ENCODE measurements at regions not wholly inside any gene's neighbourhood (a gene's known extent, or its start where the extent isn't known, plus 50 kb on each side); places are given as distances from the start of the nearest gene placed in this dataset.
"Not testable (repeated sequence)": the region's sequence is repeated elsewhere in the genome, so short reads cannot be mapped to it uniquely, and the experiment has no call there.

DNA sequence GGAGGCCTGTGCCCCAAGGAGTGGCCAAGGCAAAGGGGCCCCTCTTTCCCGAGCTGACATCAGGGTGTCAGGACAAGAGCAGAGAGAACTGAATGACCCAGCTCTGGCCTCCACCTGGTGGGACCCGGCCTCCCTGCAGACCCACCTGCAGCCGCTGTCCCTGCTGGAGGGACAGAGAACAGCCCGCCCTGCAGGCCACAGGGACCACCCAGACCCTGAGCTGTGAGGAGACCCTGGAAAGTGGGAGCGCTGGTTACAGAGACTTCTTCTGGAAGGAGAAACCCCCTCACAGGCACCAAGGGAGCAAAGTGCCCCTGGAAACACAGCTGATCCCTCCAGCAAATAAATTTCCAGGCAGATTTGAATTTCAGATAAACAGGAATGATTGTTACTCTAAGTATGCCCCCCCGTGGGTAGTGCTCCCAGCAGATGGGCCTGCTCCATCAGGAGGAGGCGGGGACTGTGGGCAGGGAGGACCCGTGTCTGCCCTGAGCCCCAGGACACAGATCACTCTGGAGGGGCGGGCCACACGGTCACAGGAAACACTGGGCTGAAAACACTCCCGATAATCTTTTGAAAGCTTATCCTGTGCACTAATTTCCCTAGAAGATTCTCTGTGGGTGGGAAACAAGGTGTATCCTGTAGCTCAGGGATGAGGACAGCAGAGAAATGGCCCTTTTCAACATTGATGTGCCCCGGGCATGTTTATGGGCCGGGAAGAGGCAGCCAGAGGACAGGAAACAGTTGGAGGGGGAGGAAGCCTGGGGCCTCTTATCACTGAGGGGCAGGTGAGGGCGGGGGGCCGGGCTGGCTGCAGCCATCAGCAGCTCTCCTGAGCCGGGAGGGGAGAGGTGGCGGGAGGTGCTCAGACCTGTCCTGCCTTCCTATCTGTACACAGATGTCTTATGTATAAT is 276.0 kb downstream of the ADGRD1 start:
- Mint-ChIP-seq H3K4me1 (no peaks in the 10 kb centered on the region), H3K9me3 (ENCODE audit: low read depth) (no peaks in the 10 kb centered on the region), H3K27ac (no peak overlapping the region), H3K4me3 (no peak overlapping the region), H3K27me3 (peaks cover 7% of the 10 kb centered on the region), H3K36me3 (no peaks in the 10 kb centered on the region)
- DNase-seq (no peak), ATAC-seq (no peak)
- CTCF ChIA-PET = no interaction called here

DNA sequence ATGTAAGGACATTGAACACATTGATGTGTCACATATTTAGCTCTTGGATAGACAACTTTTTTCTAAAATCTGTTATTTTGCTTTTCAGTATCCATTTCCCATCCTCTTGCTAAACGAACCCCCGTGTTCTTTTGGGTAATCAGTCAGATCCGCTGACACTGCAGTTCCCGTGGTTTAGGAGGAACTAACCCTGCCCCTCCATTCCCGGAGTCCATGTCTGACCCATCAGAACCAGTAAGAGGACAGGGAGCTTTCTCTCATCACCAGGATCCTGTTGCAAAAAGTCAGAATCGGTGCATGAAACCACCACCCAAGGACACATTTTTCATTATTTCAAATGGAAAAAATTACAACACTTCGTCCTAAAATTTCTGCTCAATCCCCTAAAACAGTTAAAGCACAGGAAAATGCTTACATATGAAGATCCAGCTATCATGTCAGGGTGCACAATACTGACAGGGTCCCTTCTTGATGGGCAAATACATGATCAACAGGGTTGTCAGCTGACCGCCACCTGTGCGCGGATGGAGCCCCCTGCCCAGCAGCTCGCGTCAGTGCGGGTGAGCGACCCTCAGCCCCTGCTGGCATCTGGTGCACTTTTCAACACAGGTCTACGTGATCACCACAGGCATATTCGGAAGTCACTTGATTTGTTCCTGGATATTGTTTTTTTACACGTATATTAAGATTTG is 276.8 kb downstream of the ADGRD1 start:
- CTCF ChIA-PET = no interaction called here
- peaks cover 7% of the 10 kb centered on the region for H3K27me3 Mint-ChIP-seq
- no peaks in the 10 kb centered on the region for H3K4me1 Mint-ChIP-seq
- ATAC-seq = no peak
- no peak for DNase-seq
- H3K36me3 Mint-ChIP-seq = no peaks in the 10 kb centered on the region
- H3K4me3 Mint-ChIP-seq = no peak overlapping the region
- no peaks in the 10 kb centered on the region for H3K9me3 Mint-ChIP-seq (ENCODE audit: low read depth)
- H3K27ac Mint-ChIP-seq = no peak overlapping the region

- no peaks in the 10 kb centered on the region for H3K9me3 Mint-ChIP-seq (ENCODE audit: low read depth)
- DNase-seq = no peak
- no peaks in the 10 kb centered on the region for H3K4me1 Mint-ChIP-seq
- CTCF ChIA-PET = no interaction called here
- H3K36me3 Mint-ChIP-seq = no peaks in the 10 kb centered on the region
- ATAC-seq = no peak
- peaks cover 7% of the 10 kb centered on the region for H3K27me3 Mint-ChIP-seq
- H3K27ac Mint-ChIP-seq = no peak overlapping the region
- H3K4me3 Mint-ChIP-seq = no peak overlapping the region
Measured at GRCh38 chr12:131231032-131231980, 277.6 kb downstream of the ADGRD1 start.

DNA sequence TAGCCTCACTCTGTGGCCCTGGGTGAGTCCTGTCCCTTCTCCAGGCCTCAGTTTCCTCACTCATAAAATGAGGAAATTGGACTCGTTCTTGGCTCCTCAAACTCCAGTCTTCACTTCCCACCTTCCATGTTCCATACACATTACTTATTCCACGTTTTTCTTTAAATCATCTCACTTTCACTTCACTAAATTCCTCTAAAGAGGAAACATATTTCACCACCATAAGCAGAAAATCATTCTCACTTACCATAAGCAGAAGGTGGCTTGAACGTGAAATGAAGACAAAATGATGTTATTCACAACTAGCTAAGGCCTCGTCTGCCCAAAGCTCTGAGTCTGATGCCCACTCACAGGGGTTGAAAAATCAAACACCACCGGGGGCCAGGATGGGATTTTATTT is 278.3 kb downstream of the ADGRD1 start:
- Mint-ChIP-seq H3K4me3 (no peak overlapping the region), H3K9me3 (ENCODE audit: low read depth) (no peaks in the 10 kb centered on the region), H3K4me1 (no peaks in the 10 kb centered on the region), H3K27ac (no peak overlapping the region), H3K36me3 (no peaks in the 10 kb centered on the region), H3K27me3 (peaks cover 7% of the 10 kb centered on the region)
- CTCF ChIA-PET = no interaction called here
- ATAC-seq = no peak
- DNase-seq = no peak

DNA sequence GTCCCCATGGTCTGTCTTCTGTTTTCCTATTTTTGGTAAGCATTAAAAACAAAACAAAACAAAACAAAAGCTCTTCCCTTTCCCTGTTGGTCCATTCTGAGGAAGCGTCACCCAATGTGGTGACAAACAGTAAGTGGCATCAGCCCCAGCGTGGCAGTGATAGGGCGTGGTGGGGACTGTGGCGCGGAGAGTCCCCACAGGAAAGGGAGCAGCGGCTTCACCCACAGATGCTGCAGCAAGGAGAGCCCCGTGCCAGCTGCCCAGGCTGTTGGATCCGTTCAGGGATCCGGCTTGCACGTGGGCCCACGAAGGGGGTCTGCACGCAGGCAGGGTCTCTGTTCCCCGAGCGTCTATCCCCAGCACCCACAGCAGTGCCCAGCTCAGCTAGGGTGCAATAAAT is 279.2 kb downstream of the ADGRD1 start:
- H3K27me3 Mint-ChIP-seq; H3K9me3 Mint-ChIP-seq (ENCODE audit: low read depth); CTCF ChIA-PET; H3K36me3 Mint-ChIP-seq; H3K27ac Mint-ChIP-seq; H3K4me1 Mint-ChIP-seq; ATAC-seq; H3K4me3 Mint-ChIP-seq; DNase-seq: not testable (repeated sequence)

- DNase-seq; H3K4me3 Mint-ChIP-seq; H3K36me3 Mint-ChIP-seq; H3K4me1 Mint-ChIP-seq; CTCF ChIA-PET; H3K27ac Mint-ChIP-seq; ATAC-seq; H3K9me3 Mint-ChIP-seq (ENCODE audit: low read depth); H3K27me3 Mint-ChIP-seq: not testable (repeated sequence)
Measured at GRCh38 chr12:131233850-131234789, 280.4 kb downstream of the ADGRD1 start.

DNA sequence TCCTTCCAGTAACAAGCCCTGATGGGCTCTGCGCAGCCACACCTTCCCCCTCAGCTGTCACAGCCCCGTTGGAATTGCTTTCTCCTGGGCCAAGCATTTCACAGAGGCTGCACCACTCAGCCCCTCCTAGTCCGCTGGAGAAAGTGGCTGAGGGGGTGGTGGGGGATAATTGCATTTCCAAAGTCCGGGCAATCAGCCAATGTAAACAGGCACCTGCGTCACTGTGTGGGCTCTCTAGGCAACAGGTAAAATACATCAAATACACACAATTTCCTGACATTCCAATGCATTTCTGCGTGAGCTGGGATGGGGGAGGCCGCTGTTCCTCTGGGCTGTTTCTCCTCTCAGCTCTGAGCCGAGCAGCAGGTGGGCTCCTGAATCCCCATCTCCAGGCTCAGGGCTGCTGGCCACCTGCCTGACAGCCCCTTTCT is 281.1 kb downstream of the ADGRD1 start:
- H3K27me3 Mint-ChIP-seq; H3K4me1 Mint-ChIP-seq; CTCF ChIA-PET; H3K9me3 Mint-ChIP-seq (ENCODE audit: low read depth); ATAC-seq; H3K36me3 Mint-ChIP-seq; H3K27ac Mint-ChIP-seq; DNase-seq; H3K4me3 Mint-ChIP-seq: not testable (repeated sequence)

DNA sequence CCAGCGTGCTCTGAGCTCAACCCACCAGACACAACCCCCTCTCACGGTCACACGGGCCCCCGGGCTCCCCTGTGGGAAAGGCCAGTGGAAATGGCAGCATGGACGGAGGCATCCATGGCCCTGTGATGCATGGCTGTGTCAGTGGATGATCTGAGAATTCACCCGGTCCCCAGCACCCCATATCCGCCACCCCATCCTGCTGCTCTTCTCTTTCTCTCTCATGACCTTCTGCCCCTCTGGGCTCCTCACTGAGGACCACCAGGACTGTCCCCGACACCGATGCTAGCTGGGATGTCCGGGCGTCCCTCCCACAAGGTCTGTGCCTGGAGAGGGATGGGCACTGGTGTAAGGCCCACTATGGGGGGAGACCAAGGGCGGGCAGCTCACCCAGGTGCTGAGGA is 282.2 kb downstream of the ADGRD1 start:
- Mint-ChIP-seq H3K27ac (no peak overlapping the region), H3K27me3 (no peaks in the 10 kb centered on the region), H3K36me3 (no peaks in the 10 kb centered on the region), H3K9me3 (ENCODE audit: low read depth) (no peaks in the 10 kb centered on the region), H3K4me1 (no peaks in the 10 kb centered on the region), H3K4me3 (no peak overlapping the region)
- DNase-seq (no peak), ATAC-seq (no peak)
- CTCF ChIA-PET = no interaction called here

DNA sequence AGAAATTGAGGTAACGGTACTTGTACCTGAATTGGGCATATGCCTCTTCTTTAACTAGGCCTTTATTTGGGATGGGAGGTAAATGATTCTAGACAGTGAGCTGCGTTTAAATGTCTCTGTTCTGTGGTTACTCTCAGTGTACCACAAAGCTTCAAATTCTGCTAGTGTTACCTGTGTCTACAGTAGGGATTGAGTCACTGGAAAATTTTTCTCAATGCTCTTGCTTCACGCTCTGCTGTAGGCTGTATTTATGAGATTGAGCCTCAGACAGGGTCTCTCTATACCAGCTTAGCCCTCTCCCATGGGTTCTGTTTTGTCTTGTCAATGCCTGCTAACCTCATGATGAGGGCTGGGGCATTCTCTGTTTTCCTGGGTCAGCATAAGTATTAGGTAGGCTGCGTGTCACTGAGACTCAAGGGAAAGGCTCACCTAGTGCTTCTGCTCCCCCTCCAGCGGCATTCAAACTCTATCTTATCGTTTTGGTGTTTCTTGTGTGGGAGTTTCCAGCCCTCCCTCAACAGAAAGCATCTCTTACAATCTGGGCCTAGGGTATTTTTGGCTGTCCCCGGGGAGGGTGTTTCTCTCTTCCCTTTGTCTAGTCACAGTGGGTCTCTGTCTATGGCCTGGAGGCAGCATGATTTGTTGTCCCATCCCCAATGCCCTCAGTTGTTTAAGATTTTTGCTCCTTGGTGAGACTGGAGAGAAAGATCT is 285.8 kb downstream of the ADGRD1 start:
- no peaks in the 10 kb centered on the region for H3K4me1 Mint-ChIP-seq
- ATAC-seq = no peak
- DNase-seq = no peak
- no peak overlapping the region for H3K4me3 Mint-ChIP-seq
- H3K9me3 Mint-ChIP-seq (ENCODE audit: low read depth) = peaks cover 4% of the 10 kb centered on the region
- CTCF ChIA-PET = no interaction called here
- no peaks in the 10 kb centered on the region for H3K27me3 Mint-ChIP-seq
- H3K36me3 Mint-ChIP-seq = no peaks in the 10 kb centered on the region
- H3K27ac Mint-ChIP-seq = no peak overlapping the region

DNA sequence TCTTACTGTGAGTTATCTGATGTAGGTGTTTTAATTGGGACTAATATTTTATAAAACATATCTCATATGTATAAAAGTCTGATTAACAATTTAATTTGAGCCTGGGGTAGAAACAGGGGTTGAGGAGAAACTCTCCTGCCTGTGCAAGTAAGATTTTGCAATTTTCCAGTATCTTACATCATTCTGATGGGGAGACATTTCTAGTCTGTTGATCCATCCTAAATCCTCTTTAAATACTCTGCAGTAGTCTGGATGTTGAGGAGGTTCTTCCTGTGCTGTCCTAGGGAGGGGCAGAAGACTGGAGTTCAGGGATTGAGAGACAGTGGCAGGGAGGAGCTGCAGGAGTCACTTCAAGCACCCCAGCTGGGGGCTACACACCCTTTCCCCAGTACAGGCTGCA is 287.8 kb downstream of the ADGRD1 start:
- Mint-ChIP-seq H3K9me3 (ENCODE audit: low read depth) (peaks cover 4% of the 10 kb centered on the region), H3K36me3 (no peaks in the 10 kb centered on the region), H3K4me3 (no peak overlapping the region), H3K27me3 (no peaks in the 10 kb centered on the region), H3K27ac (no peak overlapping the region), H3K4me1 (no peaks in the 10 kb centered on the region)
- CTCF ChIA-PET = no interaction called here
- ATAC-seq = no peak
- no peak for DNase-seq

GRCh38 chr12:131242741-131243496 is 289.2 kb downstream of the ADGRD1 start:
- Mint-ChIP-seq H3K9me3 (ENCODE audit: low read depth) (peaks cover 4% of the 10 kb centered on the region), H3K36me3 (no peaks in the 10 kb centered on the region), H3K27ac (no peak overlapping the region), H3K4me3 (no peak overlapping the region), H3K27me3 (no peaks in the 10 kb centered on the region), H3K4me1 (no peaks in the 10 kb centered on the region)
- no peak for ATAC-seq
- CTCF ChIA-PET = no interaction called here
- no peak for DNase-seq
